ENCODE measurements at regions not wholly inside any gene's neighbourhood (a gene's known extent, or its start where the extent isn't known, plus 50 kb on each side); places are given as distances from the start of the nearest gene placed in this dataset.

DNA sequence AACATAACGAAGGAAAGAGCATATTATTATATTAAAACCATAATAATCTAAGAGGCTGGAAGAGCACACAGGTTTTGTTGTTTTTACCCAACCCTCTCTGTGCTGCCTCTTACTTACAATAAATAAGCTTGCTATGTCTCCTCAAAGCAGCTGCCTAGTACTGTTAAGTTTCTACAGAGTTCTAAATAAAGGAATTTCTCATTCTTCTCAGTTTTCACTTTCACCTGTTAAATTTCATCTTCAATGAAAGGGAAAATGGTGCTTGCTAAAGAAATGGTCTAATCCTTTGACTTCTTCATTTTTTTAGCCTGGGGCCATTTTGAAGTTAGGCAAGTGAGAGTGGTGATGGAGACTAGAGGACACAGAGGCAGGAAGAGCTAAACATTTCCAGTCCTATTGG is 396.1 kb downstream of the MAN2A1 start:
- no peak for DNase-seq

DNA sequence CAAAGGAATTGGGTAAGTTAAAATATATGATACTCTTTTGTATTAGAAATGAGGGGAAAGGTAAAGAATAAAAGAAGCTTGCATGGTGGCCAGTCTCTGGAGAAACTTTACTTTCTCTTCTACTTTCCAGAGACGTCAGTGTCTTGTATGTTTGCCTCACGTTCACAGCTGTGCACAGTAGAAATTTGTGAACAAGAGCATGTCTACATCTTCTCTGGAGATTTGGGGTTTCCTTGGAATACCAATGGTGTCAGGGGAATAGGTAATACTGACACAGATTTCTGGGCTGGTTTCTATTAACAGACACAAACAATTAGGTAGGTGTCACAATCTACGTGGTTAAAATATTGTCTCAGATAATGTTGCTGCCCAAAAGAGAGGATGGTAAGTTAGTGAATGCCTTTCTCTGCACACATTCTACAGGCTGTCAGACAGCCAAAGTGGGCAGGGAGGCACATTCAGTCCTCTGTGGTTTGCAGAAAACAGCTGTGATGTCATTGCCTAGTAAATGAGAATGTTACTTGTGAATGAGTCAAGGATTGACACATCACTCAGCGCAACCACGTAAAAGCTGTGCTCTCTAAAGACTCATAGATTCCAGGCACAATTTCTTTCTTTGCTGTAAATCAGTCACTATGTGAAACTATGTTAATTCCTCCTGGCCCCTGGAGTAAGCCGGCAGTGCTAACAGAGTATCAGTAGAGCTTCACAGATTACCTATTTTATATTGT is 397.1 kb downstream of the MAN2A1 start:
- no peak for DNase-seq

GRCh38 chr5:110087829-110088228 is 398.1 kb downstream of the MAN2A1 start:
- no peak for DNase-seq

GRCh38 chr5:110088676-110089436 is 399.1 kb downstream of the MAN2A1 start:
- no peak for DNase-seq

DNA sequence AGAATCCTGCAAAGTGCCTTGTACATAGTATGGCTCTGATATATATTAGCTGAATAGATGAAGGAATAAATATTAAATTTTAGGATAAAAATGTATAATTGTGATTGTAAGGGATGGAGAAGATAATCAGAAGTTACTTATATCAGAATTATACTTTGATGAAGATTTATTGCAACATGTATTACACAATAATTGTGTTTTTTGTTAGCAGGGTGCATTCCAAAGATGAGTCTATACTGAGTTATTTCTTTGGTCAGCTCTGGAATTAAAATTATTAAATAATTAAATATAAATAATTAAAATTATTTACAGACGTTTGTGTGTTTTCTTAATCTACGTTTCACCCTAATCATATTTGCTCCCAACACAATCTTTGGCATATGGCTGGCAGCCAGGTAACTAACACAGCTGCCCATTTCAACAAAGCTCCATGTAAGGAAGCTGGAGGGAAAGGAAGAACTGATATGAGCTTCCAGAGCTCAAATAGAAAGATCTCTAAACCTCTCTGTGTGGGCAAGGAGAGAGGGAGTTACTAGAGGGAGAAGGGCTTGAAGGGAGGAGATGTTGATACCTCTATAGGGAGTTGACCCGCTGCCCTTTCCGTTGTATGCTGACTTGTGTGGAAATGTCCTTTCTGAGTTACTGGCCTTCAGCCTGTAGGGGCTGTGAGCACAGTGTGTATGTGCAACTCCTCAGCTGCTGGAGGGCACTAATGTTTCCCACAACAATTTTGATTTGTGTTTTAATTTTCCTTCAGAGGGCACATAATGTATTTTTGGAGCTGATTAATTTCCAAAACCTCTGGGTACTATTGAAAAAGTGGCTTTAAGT is 403.4 kb downstream of the MAN2A1 start:
- no peak for DNase-seq

- no peak for DNase-seq
Observed at GRCh38 chr5:110094109-110094508, 404.4 kb downstream of the MAN2A1 start.

GRCh38 chr5:110094548-110094947 is 404.8 kb downstream of the MAN2A1 start:
- DNase-seq = no peak

GRCh38 chr5:110096419-110096818 is 406.7 kb downstream of the MAN2A1 start:
- DNase-seq = no peak

- DNase-seq = no peak
Observed at GRCh38 chr5:110099572-110099971, 409.8 kb downstream of the MAN2A1 start.

- no peak for DNase-seq
Observed at GRCh38 chr5:110103081-110103480, 413.4 kb downstream of the MAN2A1 start.

- DNase-seq = no peak
Observed at GRCh38 chr5:110104060-110104725, 414.5 kb downstream of the MAN2A1 start.

GRCh38 chr5:110104726-110105669 is 415.3 kb downstream of the MAN2A1 start:
- no peak for DNase-seq

GRCh38 chr5:110105692-110106091 is 416.0 kb downstream of the MAN2A1 start:
- no peak for DNase-seq

GRCh38 chr5:110106750-110107149 is 417.0 kb downstream of the MAN2A1 start:
- no peak for DNase-seq

GRCh38 chr5:110108520-110108919 is 418.8 kb downstream of the MAN2A1 start:
- no peak for DNase-seq

DNA sequence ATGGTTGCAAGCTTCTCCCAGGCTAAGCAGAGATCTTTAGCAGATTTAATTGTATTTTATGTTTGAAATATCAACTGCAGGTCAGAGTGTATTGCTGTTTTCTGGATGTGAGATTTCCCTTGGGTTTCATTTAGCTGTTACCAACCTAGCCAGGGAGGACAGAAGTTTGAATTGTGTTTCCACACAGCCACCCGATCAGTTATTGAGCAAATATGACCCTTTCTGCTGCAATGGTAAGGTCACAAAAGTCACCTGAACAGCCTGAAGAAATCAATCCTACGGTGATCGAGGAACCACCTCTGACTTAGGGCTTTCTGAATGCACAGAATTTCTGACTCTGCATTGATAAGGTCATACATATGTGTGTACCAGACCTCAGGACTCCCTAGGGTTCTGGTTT is 419.9 kb downstream of the MAN2A1 start:
- no peak for DNase-seq

- no peak for DNase-seq
Observed at GRCh38 chr5:110112348-110112747, 422.6 kb downstream of the MAN2A1 start.

GRCh38 chr5:110115503-110115902 is 425.8 kb downstream of the MAN2A1 start:
- no peak for DNase-seq

GRCh38 chr5:110116539-110116938 is 426.8 kb downstream of the MAN2A1 start:
- no peak for DNase-seq

- no peak for DNase-seq
Observed at GRCh38 chr5:110134963-110135935, 445.5 kb downstream of the MAN2A1 start.

DNA sequence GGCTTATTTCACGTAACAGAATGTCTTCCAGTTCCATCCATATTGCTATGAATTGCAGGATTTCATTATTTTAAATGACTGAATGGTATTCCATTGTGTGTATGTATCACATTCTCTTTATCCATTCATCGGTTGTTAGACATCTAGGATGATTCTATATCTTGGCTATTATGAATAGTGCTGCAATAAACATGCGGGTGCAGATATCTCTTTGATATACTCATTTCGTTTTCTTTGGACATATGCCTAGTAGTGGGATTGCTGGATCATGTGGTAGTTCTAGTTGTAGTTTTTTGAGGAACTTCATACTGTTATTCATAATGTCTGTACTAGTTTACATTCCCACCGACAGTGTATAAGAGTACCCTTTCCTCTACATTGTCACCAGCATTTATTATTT is 460.5 kb downstream of the MAN2A1 start:
- DNase-seq = no peak

Measured in NCI-H510A (cell line).